ENCODE measurements at regions not wholly inside any gene's neighbourhood (a gene's known extent, or its start where the extent isn't known, plus 50 kb on each side); places are given as distances from the start of the nearest gene placed in this dataset.

GRCh38 chr9:29648132-29648531, 2074.9 kb upstream of the C9orf72 start:
- no peak for DNase-seq

GRCh38 chr9:29648601-29649000, 2075.3 kb upstream of the C9orf72 start:
- DNase-seq = no peak

GRCh38 chr9:29656641-29657406, 2083.5 kb upstream of the C9orf72 start:
- DNase-seq = no peak

- DNase-seq = no peak
Measured at GRCh38 chr9:29657821-29658220, 2084.5 kb upstream of the C9orf72 start.

- DNase-seq = no peak
Measured at GRCh38 chr9:29659014-29659413, 2085.7 kb upstream of the C9orf72 start.

DNA sequence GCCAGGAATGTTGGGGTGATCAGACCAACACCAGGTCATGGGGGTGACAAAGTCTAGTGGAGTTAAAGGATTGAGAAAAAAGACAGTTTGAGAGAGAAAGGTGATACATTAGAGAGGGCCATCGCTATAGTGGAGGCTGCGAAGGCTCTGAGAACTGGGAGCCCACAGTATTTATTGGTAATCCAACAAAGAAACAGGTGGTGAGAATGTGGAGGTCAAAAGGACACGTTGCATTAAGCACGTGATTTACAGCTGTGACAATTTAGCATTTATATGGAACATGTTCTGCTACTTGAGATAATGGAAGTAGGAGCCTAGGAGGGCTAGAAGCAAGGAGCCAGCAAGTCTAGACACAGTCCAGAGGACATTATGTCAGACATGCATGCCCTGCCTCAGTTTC, 2086.5 kb upstream of the C9orf72 start:
- DNase-seq = no peak

DNA sequence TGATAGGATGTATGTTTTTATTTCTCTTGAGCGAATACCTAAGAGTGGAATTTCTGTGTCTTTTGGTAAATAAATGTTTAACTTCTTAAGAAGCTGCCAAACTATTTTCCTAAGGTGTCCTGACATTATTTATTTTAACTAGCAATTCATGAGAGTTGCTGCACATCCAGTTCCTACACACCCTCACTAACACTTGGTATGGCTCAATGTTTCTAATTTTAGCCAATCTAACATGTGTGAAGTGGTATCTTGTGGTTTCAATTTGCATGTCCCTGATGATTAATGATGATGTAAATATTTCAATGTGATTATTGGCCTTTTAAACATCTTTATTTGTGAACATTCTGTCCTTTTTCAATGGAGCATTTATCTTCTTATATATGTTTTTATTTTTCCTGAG, 2095.5 kb upstream of the C9orf72 start:
- DNase-seq = no peak

GRCh38 chr9:29669613-29670012, 2096.3 kb upstream of the C9orf72 start:
- no peak for DNase-seq

- DNase-seq = no peak
Measured at GRCh38 chr9:29685531-29685930, 2112.2 kb upstream of the C9orf72 start.

- DNase-seq = no peak
Measured at GRCh38 chr9:29691145-29691544, 2117.9 kb upstream of the C9orf72 start.

DNA sequence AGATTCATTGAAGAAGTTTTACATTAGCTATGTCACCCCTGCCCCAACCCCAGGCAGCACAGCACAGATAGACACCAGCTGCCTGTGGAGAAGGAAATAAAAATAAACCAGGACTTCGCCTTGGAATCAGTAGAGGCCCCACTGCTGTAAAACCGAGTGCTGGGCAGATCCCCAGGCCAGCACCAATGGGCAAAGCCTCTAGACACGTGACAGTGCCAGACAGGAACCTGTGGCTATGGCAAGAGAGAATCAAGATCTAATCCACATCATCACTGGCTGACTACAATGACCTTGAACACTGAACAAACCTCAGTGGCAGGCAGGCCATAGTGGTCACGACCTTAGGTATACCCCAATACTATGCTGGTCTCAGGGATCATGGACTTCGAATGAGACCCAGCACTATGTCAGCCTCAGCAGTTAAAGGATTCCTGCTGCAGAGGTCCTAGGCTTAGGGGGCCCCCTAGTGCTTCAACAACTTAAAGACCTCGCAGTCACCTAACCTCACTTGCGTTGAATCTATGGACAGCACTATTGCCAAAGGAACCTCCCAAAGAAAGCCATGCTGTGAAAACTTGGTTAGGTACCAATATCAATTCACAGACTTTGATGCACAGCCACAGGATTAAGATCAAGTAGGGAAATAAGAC, 2118.6 kb upstream of the C9orf72 start:
- DNase-seq = no peak

GRCh38 chr9:29697011-29697410, 2123.7 kb upstream of the C9orf72 start:
- no peak for DNase-seq

DNA sequence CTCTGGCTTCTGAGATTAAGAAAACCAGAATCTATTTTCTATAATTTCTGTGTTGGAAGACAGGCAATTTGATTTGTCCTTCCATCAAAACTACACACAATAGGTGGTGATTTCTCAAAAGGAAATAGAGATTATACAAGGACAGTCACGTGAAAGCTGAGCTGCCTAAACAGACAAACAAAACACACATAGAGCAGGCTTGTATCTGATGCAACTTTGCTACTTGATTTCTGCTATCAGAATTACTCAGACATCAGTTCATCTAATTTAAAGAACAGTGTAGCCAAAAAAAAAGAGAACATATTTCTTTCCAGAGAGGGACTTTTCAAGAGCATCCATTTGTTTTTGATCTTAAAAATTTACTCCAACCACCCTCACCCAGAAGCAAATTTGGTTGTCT, 2128.3 kb upstream of the C9orf72 start:
- no peak for DNase-seq

DNA sequence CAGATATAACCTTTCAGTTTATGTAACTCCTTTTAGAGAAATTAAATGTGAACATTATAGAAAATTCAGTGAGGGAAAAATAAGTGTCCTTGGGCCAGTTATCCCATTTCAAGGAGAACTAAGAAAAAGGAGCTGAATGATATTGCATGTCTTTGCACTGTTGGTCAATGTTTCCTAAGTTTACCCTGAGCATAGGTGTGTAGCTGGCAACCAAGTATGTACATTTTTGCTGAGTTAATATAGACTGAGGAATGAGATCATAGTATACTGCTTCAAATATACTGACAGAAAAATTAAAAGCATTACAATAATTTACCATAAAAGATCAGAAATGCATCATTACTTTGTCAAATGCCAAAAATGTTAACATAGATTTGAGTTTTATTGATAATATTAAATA, 2128.7 kb upstream of the C9orf72 start:
- DNase-seq = no peak

GRCh38 chr9:29714860-29715259, 2141.6 kb upstream of the C9orf72 start:
- DNase-seq = no peak

DNA sequence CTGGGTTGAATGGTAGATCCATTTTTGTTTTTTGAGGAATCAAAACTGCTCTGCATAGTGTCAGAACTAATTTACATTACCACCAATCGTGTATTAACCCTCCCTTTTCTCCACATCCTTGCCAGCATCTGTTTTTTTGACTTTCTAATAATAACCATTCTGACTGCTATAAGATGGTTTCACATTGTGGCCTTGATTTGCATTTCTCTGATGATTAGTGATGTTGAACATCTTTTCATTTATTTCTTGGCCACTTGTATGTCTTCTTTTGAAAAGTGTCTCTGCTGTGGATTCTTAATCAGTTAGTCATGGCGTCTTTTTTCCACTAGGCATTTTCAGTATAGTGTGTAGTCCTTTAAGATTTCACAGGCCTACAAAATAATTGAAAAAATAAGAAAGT, 2144.3 kb upstream of the C9orf72 start:
- DNase-seq = no peak

DNA sequence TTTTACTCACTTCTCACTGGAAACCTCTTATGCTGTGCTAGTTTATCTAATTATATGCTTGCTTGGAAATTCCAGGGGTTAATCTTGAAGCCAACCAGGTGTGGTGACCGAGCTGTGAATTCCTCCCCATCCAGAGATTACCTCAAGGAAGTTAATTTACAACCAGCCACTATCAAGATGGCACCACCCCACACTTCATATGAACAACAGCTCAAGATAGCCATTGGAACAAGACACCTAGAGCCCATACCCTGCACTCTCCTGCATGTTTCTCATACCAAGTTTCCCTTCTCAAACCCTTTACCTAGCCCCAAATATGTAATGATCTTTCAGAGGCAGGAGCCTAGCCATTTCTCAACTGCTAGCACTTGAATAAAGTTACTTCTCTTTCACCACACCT, 2156.9 kb upstream of the C9orf72 start:
- DNase-seq = no peak

DNA sequence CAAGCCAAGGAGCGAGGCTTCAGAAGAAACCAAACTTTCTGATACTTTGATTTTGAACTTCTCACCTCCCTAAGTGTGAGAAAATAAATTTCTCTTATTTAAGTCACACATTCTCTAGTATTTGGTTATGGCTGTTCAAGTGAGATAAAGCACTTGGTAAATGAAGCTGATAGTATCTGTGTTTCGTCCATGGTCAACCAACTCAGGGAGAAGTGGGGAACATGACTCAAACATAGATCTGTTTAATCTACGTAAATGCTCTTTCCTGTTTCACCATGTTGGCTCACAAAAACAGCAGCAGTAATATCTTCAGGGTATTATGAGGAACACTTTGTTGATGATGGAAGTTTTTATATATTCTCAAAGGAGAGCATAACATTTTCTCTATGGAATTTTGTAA, 2167.2 kb upstream of the C9orf72 start:
- DNase-seq = no peak

GRCh38 chr9:29741169-29741568, 2167.9 kb upstream of the C9orf72 start:
- no peak for DNase-seq

- DNase-seq = no peak
Measured at GRCh38 chr9:29750062-29750461, 2176.8 kb upstream of the C9orf72 start.

GRCh38 chr9:29751226-29751625, 2177.9 kb upstream of the C9orf72 start:
- DNase-seq = no peak

GRCh38 chr9:29753638-29754037, 2180.4 kb upstream of the C9orf72 start:
- DNase-seq = no peak

- no peak for DNase-seq
Measured at GRCh38 chr9:29769019-29769418, 2195.7 kb upstream of the C9orf72 start.

GRCh38 chr9:29773676-29774075, 2200.4 kb upstream of the C9orf72 start:
- no peak for DNase-seq

DNA sequence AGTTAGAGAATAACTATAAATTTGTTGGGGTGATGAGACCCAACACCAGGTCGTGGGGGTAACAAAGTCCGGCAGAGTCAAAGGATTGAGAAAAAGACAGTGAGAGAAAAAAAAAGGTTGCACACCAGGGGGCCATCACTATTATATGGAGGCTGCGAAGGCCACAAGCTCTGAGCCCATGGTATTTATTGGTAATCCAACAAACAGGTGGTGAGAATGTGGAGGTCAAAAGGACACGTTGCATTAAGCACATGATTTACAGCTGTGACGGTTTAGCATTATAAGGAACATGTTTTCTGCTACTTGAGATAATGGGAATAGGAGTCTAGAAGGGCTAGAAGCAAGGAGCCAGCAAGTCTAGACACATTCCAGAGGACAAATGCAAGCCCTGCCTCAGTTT, 2202.2 kb upstream of the C9orf72 start:
- no peak for DNase-seq
